ENCODE measurements at regions not wholly inside any gene's neighbourhood (a gene's known extent, or its start where the extent isn't known, plus 50 kb on each side); places are given as distances from the start of the nearest gene placed in this dataset.
"Not testable (repeated sequence)": the region's sequence is repeated elsewhere in the genome, so short reads cannot be mapped to it uniquely, and the experiment has no call there.

- no peak for DNase-seq
These were observed 178.0 kb downstream of the ESM1 start for GRCh38 chr5:54807421-54807820.

GRCh38 chr5:54804521-54804920, 180.9 kb downstream of the ESM1 start:
- no peak for DNase-seq

- no peak for DNase-seq
These were observed 181.3 kb downstream of the ESM1 start for GRCh38 chr5:54804086-54804485.

- no peak for DNase-seq
These were observed 181.9 kb downstream of the ESM1 start for GRCh38 chr5:54803471-54804011.

- DNase-seq: no peak
These were observed 185.7 kb downstream of the ESM1 start for GRCh38 chr5:54799645-54800044.

GRCh38 chr5:54795777-54796176, 189.6 kb downstream of the ESM1 start:
- no peak for DNase-seq

- no peak for DNase-seq
These were observed 190.1 kb downstream of the ESM1 start for GRCh38 chr5:54795284-54795683.

GRCh38 chr5:54794135-54794975, 191.0 kb downstream of the ESM1 start:
- no peak for DNase-seq

- DNase-seq: no peak
These were observed 191.8 kb downstream of the ESM1 start for GRCh38 chr5:54793468-54794134.

GRCh38 chr5:54792611-54793404, 192.6 kb downstream of the ESM1 start:
- DNase-seq: no peak

- DNase-seq: not testable (repeated sequence)
These were observed 197.5 kb downstream of the ESM1 start for GRCh38 chr5:54787910-54788309.

GRCh38 chr5:54785729-54786591, 199.4 kb downstream of the ESM1 start:
- no peak for DNase-seq

GRCh38 chr5:54778783-54779182, 206.6 kb downstream of the ESM1 start:
- no peak for DNase-seq

- no peak for DNase-seq
These were observed 209.7 kb downstream of the ESM1 start for GRCh38 chr5:54775645-54776044.

- DNase-seq: no peak
These were observed 210.9 kb downstream of the ESM1 start for GRCh38 chr5:54774281-54775170.

- DNase-seq: no peak
These were observed 212.7 kb downstream of the ESM1 start for GRCh38 chr5:54772684-54773083.

- no peak for DNase-seq
These were observed 213.2 kb downstream of the ESM1 start for GRCh38 chr5:54772231-54772630.

GRCh38 chr5:54769746-54770145, 215.6 kb downstream of the ESM1 start:
- no peak for DNase-seq

GRCh38 chr5:54769072-54769471, 216.3 kb downstream of the ESM1 start:
- DNase-seq: no peak

- DNase-seq: no peak
These were observed 218.6 kb downstream of the ESM1 start for GRCh38 chr5:54766748-54767147.

All from NCI-H1417 treated with DMSO at 0.1 percent for 48 hours (cell line).